DOHH2 (cell line): ENCODE measurements at regions not wholly inside any gene's neighbourhood (a gene's known extent, or its start where the extent isn't known, plus 50 kb on each side); places are given as distances from the start of the nearest gene placed in this dataset.

Experiments
- CTCF ChIP-seq: fragments of 200-600 bp; sonication (generic); IDR thresholded peaks from one replicate; pipeline ENCODE4 v1.5.1; 2014; ENCODE audit warnings: antibody characterized with exemption, mild to moderate bottlenecking, low read depth, low read length; ENCODE audit not compliant: poor library complexity, severe bottlenecking
- EZH2phosphoT487 ChIP-seq: fragments of 200-600 bp; sonication (generic); IDR thresholded peaks from 2 replicates; pipeline ENCODE4 v1.6.1; 2017; ENCODE audit warnings: borderline replicate concordance, mild to moderate bottlenecking, antibody characterized with exemption, low read length, moderate library complexity, mixed read lengths

DNA sequence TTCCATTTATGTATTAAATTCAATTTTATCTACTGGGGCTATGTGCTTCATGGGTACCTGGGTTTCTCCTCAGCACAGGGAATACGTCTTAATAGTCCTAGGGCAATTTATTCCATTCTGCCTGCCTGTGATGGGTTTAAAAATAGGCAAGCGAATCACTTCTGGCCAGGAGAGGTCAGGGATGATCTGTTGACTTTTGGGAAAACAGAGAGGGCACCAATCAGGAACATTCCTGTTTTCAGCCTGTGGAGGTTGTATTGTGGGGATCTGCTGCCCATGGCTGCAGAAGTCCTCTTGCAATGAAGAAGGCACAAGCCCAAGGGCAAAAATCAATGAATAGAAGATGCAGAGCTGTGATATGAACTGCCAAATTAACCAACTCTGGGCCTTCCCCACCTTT, 303.1 kb downstream of the CTH start:
- TF ChIP-seq CTCF (no peak), EZH2phosphoT487 (no peak)
